GM19463 (cell line): ENCODE measurements at regions not wholly inside any gene's neighbourhood (a gene's known extent, or its start where the extent isn't known, plus 50 kb on each side); places are given as distances from the start of the nearest gene placed in this dataset.

Source experiments
- ATAC-seq: cut with Tn5 transposase; IDR thresholded peaks from one replicate; pipeline ENCODE4 v1.9.1; 2021; ENCODE audit warnings: mild to moderate bottlenecking, moderate library complexity; ENCODE audit not compliant: unreplicated experiment

DNA sequence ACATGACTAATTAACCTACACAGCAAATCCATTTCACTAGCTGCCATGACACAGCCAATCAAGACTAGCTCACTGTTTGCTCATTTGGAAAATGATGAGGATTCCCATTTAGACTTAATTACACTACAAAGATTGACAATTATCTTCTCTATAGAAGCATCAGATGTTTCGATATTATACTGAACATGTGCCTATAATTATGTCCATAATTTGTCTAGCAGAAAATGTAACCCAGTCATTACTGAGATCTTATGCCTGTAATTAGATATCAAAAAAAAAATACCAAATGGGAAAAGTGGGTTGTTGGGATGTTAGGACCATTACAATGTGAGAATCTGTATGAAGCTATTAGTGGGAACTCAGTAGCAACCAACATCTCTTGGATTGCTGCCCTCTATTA lies 344.2 kb upstream of the MCTP2 start:
- ATAC-seq: no peak

- ATAC-seq: no peak
Measured at GRCh38 chr15:93882779-93883178, 348.6 kb upstream of the MCTP2 start.

DNA sequence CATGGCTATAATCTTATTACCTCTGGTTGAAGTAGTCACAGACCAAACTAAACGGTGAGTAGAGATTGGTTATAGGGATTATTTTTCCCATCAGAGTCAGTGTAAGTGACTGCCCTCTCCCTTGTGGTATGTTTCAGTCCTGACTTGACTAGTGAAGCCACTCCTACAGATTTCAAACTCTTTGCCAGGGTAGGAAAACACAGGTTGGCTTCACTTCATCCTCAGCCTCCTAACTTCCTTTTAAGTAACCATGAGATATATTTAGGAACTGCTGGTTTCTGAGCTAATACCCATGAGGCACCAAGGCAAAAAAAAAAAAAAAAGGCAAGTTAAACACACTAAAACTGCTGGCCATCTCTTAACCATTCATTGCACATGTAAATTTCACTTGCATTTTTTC lies 349.2 kb upstream of the MCTP2 start:
- no peak for ATAC-seq

GRCh38 chr15:93881310-93881709 lies 350.1 kb upstream of the MCTP2 start:
- ATAC-seq: no peak

- ATAC-seq: no peak
Measured at GRCh38 chr15:93880358-93880757, 351.0 kb upstream of the MCTP2 start.

GRCh38 chr15:93870583-93870982 lies 360.8 kb upstream of the MCTP2 start:
- no peak for ATAC-seq

DNA sequence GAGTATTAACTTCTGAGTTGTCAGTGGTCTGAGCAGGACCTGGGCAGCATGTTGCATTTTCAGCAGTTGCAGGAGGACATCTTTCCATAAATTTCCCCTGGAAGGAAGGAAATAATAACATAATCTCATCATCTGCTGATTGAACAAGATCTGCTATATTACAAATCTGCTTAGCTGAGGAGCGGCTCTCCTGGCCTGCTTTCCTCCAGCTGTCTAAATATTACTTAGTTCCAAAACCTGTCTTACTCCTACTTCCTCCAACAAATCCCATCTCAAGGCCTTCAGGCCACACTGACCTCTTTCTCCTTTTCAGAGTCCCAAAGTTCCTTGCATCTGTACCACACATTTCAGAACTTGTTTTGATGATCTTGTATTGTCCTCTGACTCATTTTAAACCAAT lies 364.4 kb upstream of the MCTP2 start:
- no peak for ATAC-seq

DNA sequence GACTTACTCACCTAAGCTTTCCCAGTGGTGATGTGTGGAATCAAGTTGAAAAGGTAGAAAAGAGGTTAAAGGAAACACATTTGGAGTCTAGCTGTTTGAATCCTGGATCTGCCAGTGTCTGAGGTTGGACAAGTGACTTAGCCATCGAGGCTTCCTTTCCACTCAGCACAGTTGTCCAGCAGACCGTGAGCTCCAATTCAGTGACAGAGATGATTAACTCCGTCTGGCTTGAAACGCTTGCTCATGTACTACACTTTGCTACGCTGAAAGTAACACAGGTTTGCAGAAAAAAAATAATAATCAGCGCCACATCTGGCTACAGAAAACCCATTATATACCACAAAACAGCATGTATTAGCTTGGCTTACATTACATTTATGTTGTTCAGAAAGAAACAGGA lies 364.9 kb upstream of the MCTP2 start:
- no peak for ATAC-seq

DNA sequence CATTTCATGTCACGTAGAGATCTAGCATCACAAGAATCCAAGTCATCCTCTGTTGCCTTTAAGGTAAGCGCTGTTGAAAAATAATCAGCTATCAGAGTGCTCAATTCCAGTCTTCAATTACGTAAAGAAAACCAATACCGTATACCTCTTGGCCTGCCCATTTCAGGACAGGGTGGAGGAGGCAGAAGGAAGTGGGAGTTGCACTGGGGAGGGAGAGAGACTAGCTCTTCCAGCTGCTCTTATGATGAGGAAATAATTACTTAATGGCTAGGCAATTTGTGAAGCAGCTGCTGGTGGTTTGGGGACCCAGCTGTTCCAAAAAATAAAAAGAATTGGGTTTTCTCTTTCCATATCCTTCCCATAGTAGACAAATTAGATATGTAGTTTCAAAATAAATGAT lies 365.8 kb upstream of the MCTP2 start:
- no peak for ATAC-seq

DNA sequence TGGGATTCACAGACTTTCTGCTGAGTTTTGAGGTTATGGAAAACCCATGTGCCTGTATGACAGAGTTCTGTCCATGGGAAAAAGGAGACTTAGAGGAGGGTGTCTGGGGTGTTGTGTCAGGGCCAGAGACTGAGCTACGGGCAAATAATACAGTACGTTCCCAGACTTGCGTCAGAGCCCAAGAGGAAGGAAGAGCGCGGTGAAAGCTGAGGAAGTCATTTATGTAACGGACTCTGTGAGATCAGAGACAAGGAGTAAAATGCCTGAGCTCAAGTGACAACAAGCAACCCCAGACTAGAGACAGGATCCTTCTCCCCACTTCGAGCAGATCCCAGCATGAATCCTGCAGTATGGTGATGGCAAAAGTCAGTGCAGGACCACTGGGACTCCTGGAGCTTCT lies 368.6 kb upstream of the MCTP2 start:
- no peak for ATAC-seq

GRCh38 chr15:93861956-93862741 lies 369.2 kb upstream of the MCTP2 start:
- ATAC-seq: no peak

GRCh38 chr15:93861413-93861812 lies 369.9 kb upstream of the MCTP2 start:
- ATAC-seq: no peak

GRCh38 chr15:93860701-93861100 lies 370.7 kb upstream of the MCTP2 start:
- ATAC-seq: no peak

GRCh38 chr15:93859176-93859575 lies 372.2 kb upstream of the MCTP2 start:
- no peak for ATAC-seq

- ATAC-seq: no peak
Measured at GRCh38 chr15:93855181-93855826, 376.1 kb upstream of the MCTP2 start.

DNA sequence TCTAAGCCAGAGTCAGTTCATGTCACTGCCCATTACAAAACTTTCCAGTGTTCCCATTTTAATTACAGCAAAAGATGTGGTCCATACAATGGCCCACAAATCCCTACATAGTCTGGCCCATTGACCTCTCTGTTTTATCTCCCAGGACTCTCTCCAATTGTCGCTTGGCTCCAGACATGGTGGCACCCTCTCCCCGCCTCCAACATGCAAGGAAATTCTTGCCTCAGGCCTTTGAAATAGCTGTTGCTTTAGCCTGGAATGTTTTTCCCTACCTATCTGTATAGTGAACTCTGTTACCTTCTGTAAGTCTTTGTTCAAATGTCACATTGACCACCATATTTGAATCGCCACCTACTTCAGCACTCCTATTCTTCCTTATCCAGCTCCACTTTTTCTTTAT lies 377.3 kb upstream of the MCTP2 start:
- no peak for ATAC-seq

DNA sequence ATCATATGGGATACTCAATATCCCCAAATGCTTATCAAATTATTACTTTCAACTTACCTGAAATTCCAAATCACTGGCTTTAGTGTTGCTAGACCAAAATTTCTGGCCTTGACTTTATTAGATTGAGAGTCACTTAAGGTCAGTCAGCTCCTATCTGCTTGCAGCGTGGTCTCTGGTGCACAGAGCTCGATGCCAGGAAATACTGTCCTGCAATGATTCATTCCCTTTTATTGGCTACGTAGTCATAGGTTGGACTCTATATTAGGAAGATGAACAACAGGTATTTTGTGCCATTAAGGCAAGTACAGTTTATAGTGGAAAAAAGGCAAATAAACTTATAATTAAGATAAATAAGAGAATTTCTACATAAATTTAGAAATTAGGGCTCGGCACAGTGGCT lies 378.6 kb upstream of the MCTP2 start:
- ATAC-seq: no peak

DNA sequence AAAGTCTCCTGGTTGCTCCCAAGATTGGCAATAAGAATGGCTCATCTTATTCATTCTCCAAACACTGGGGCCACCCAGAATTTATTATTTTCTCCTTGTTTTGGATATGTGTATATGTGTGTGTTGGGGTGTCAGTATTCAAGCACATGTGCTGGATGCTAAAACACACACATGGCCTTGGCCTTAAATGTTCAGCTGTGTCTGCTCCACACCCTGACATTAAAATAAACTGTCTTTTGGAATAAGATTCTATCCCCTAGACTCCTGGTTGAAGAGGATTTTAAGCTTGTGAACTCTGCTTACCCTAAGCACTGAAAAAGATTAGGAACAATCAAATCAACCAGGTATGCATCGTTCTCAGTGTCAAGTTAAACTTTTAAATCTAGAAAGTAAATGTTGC lies 382.9 kb upstream of the MCTP2 start:
- ATAC-seq: no peak

- no peak for ATAC-seq
Measured at GRCh38 chr15:93848076-93848475, 383.3 kb upstream of the MCTP2 start.

GRCh38 chr15:93846148-93846547 lies 385.2 kb upstream of the MCTP2 start:
- no peak for ATAC-seq

- no peak for ATAC-seq
Measured at GRCh38 chr15:93837450-93837849, 393.9 kb upstream of the MCTP2 start.

- ATAC-seq: no peak
Measured at GRCh38 chr15:93835344-93835743, 396.0 kb upstream of the MCTP2 start.

GRCh38 chr15:93831641-93832040 lies 399.7 kb upstream of the MCTP2 start:
- no peak for ATAC-seq
